RWPE1 (cell line): ENCODE measurements at regions not wholly inside any gene's neighbourhood (a gene's known extent, or its start where the extent isn't known, plus 50 kb on each side); places are given as distances from the start of the nearest gene placed in this dataset.

Experiments used
- CTCF ChIA-PET: fragments of 350-600 bp; sonication (Branson Sonifier 250); formaldehyde crosslinking; extraction: SDS; loops from one replicate; lab custom pipeline; 2021; lab: Yijun Ruan, JAX
- POLR2A ChIA-PET: fragments of 400-600 bp; formaldehyde crosslinking; extraction: SDS; loops from one replicate; lab custom pipeline; 2020; ENCODE audit warnings: antibody characterized with exemption; ENCODE audit not compliant: low non-redundant PET; lab: Yijun Ruan, JAX
- DNase-seq: peaks from one replicate; pipeline ENCODE4 v3.0.0; 2012; ENCODE audit warnings: low spot score
- H3K27ac ChIP-seq: fragments of 450-650 bp; 2 replicates; pipeline ENCODE4 v1.5.1; 2017
- TF ChIP-seq, protein P1 (sequence below): fragments of 450-650 bp; conservative IDR thresholded peaks from 2 replicates; pipeline ENCODE4 v1.5.1; 2017; ENCODE audit warnings: low read depth, mild to moderate bottlenecking

DNA sequence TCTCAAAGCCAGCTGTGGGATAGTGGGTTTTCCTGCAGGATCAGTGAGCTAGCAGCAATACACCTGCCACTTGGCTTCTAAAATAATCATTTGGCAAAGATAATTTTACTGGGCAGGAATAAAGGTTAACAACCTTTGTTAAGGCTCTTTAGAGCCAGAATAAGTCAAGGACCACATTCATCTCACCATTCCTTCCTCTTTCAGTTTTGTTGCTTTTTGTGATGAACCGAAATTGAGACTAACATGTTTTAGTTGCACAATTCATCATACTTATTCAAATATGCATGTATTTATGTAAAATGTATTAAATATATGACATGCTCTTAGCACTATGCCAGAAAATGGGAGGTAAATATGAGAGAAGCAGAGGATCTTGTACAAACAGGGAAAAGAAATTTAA is 824.4 kb upstream of the TYRP1 start:
- TF ChIP-seq, protein P1, sequence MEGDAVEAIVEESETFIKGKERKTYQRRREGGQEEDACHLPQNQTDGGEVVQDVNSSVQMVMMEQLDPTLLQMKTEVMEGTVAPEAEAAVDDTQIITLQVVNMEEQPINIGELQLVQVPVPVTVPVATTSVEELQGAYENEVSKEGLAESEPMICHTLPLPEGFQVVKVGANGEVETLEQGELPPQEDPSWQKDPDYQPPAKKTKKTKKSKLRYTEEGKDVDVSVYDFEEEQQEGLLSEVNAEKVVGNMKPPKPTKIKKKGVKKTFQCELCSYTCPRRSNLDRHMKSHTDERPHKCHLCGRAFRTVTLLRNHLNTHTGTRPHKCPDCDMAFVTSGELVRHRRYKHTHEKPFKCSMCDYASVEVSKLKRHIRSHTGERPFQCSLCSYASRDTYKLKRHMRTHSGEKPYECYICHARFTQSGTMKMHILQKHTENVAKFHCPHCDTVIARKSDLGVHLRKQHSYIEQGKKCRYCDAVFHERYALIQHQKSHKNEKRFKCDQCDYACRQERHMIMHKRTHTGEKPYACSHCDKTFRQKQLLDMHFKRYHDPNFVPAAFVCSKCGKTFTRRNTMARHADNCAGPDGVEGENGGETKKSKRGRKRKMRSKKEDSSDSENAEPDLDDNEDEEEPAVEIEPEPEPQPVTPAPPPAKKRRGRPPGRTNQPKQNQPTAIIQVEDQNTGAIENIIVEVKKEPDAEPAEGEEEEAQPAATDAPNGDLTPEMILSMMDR, result no peak
- no peak overlapping the region for H3K27ac ChIP-seq
- no peak for DNase-seq
- CTCF ChIA-PET, result no interaction called here
- POLR2A ChIA-PET, result no interaction called here

DNA sequence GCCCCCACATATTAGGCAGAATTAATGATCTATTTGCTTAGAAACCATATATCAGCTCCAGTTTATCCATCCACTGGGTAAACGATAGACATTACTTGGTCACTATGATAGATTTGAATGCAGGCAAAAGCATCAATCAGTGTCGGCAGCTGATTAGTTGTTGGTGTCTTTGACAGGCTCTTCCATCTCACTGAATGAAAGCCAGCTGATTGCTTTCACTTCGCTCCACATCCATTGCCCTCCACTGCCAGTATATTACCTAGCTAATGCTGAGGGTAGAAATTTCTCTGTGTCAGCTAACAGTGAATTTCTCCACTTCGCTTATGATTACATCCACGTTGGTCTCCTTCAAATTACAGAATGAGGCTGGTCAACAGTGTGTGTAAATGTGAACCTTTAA is 821.3 kb upstream of the TYRP1 start:
- CTCF ChIA-PET, result no interaction called here
- POLR2A ChIA-PET, result interaction anchor here (0.6 kb wide), 1 partner anchor 87 kb away, joined by 3 read pairs; no protein-coding TSS in a partner anchor
- no peak overlapping the region for H3K27ac ChIP-seq
- TF ChIP-seq, protein P1, result no peak
- DNase-seq, result no peak

DNA sequence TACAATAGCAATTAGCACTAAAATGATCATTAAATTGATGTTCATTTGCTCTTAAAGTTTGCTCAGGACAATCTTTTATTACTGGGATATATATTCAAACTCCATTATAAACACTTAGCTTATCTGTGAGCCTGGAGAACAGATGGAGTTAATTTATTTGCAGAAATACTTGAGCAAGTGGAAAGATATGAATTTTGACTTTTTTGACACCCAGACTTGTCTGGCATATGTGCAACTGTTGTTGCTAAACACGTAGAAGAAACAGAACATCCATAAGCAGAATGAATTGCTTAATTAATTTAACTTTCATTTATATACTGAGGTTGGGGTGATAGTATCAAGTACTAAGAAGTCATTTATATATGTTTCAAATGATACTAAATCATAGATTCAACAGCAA is 820.7 kb upstream of the TYRP1 start:
- no peak overlapping the region for H3K27ac ChIP-seq
- TF ChIP-seq, protein P1, result no peak
- ChIA-PET POLR2A (no interaction called here), CTCF (no interaction called here)
- DNase-seq, result no peak

DNA sequence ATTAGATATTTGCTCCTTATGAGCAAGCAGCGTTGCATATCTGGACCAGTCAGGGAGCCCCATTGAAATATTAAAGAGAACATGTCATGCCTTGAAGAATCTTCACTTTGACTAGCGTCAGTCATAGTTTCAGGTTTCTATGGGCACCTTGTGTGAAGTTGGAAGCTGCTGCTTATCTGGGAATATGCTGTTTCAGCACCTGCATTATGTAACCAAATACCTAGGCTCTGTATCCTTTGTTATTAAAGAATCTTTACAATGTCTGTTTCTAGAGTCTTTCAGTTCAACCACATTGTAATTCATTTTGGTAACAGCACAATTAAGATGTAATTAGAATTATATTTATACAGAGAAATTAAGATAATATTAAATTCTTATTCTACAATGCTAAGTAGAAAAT is 818.8 kb upstream of the TYRP1 start:
- H3K27ac ChIP-seq, result no peak overlapping the region
- TF ChIP-seq, protein P1, result no peak
- DNase-seq, result no peak
- CTCF ChIA-PET, result no interaction called here
- POLR2A ChIA-PET, result no interaction called here

DNA sequence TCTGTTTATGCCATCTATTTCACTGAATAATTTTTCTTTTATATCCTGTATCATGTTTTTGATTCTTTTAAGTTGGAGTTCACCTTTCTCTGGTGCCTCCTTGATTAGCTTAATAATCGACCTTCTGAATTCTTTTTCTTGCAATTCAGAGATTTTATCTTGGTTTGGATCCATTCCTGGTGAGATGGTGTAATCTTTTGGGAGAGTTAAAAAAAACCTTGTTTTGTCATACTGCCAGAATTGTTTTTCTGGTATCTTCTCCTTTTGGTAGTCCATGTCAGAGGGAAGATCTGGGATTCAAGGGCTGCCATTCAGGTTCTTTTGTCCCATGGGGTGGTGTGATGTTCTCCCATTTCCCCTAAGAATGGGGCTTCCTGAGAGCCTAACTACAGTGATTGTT is 800.8 kb upstream of the TYRP1 start:
- CTCF ChIA-PET, result no interaction called here
- H3K27ac ChIP-seq, result no peak overlapping the region
- TF ChIP-seq, protein P1, result no peak
- POLR2A ChIA-PET, result no interaction called here
- no peak for DNase-seq

DNA sequence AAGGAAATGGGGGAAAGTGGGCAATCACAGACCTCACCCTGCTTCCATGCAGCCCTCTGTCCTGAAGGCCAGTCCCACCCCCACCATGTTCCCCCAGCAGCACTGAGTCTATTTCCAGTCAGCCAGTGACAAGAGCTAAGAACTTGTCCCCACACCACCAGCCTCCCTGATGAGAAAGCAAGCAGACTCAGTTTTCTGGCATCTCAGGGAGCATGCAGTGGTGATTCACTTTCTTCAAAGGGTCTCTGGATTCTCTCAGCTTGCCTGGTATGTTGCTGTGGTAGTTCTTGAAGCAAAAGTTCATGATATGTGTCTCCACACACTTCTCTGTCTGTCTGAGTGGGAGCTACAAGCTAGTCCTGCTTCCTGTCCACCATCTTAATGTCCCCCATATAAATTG is 799.9 kb upstream of the TYRP1 start:
- POLR2A ChIA-PET, result no interaction called here
- CTCF ChIA-PET, result no interaction called here
- TF ChIP-seq, protein P1, result no peak
- no peak for DNase-seq
- H3K27ac ChIP-seq, result no peak overlapping the region

DNA sequence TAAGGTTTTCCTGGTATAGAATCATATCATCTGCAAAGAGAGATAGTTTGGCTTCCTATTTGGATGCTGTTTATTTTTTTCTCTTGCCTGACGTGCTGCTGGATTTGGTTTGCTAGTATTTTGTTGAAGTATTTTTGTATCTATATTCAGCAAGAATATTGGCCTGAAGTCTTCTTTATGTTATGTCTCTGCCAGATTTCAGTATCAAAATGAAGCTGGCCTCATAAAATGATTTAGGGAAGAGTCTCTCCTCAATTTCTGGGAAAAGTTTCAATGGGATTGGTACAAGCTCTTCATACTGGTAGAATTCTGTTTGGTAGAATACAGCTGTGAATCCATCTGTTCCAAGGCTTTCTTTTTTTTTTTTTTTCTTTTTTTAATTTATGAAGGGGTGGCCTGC is 799.0 kb upstream of the TYRP1 start:
- POLR2A ChIA-PET, result no interaction called here
- no peak overlapping the region for H3K27ac ChIP-seq
- CTCF ChIA-PET, result no interaction called here
- TF ChIP-seq, protein P1, result no peak
- no peak for DNase-seq
